GM12891 (cell line): ENCODE measurements at regions not wholly inside any gene's neighbourhood (a gene's known extent, or its start where the extent isn't known, plus 50 kb on each side); places are given as distances from the start of the nearest gene placed in this dataset.

Experiments
- DNase-seq: peaks from one replicate; pipeline ENCODE4 v3.0.0; 2011; ENCODE audit warnings: low spot score; ENCODE audit not compliant: insufficient read length
- FAIRE-seq: peaks from 2 replicates; lab custom pipeline; 2011; peaks lifted over from hg19 to GRCh38; lab: Jason Lieb, UNC
- PAX5 ChIP-seq: IDR thresholded peaks from 2 replicates; pipeline ENCODE4 v1.6.1; 2011; ENCODE audit warnings: low read length, moderate library complexity, mild to moderate bottlenecking; ENCODE audit not compliant: insufficient read depth, severe bottlenecking
- POLR2A ChIP-seq: IDR thresholded peaks from 2 replicates; pipeline ENCODE4 v1.6.1; 2011; ENCODE audit warnings: low read depth, low read length, control low read depth
- POLR2AphosphoS5 ChIP-seq: IDR thresholded peaks from 2 replicates; pipeline ENCODE4 v1.6.1; 2011; ENCODE audit warnings: low read depth, low read length, control low read depth
- POU2F2 ChIP-seq: IDR thresholded peaks from 2 replicates; pipeline ENCODE4 v1.6.1; 2011; ENCODE audit warnings: low read depth, mild to moderate bottlenecking, control low read depth, low read length, moderate library complexity
- SPI1 ChIP-seq: IDR thresholded peaks from 2 replicates; pipeline ENCODE4 v1.6.1; 2011; ENCODE audit warnings: low read depth, low read length, control low read depth
- TAF1 ChIP-seq: IDR thresholded peaks from 2 replicates; pipeline ENCODE4 v1.6.1; 2011; ENCODE audit warnings: low read depth, low read length, control low read depth

DNA sequence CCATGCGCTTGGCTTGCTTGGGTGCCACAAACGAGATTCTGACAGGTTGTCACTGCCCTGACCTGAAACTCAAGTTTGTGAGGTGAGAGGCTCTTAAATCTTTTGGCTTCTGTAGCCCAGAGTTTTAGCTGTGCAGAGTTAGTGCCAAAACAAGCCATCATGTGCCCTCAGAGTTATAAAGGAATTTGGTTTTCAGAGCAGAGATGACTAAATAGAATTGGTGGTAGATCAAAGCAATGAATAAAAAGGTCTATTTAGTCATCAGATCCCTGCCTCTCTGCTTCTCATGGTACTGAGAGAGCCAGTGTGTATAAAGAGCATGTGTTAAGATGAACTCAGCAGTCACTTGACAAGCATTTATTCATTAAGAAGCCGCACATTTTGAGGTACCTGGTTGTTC, 207.5 kb upstream of the DPH6 start:
- TF ChIP-seq PAX5 (no peak), POLR2A (no peak), POU2F2 (no peak), POLR2AphosphoS5 (no peak), TAF1 (no peak), SPI1 (no peak)
- DNase-seq, result no peak
- FAIRE-seq, result no peak

DNA sequence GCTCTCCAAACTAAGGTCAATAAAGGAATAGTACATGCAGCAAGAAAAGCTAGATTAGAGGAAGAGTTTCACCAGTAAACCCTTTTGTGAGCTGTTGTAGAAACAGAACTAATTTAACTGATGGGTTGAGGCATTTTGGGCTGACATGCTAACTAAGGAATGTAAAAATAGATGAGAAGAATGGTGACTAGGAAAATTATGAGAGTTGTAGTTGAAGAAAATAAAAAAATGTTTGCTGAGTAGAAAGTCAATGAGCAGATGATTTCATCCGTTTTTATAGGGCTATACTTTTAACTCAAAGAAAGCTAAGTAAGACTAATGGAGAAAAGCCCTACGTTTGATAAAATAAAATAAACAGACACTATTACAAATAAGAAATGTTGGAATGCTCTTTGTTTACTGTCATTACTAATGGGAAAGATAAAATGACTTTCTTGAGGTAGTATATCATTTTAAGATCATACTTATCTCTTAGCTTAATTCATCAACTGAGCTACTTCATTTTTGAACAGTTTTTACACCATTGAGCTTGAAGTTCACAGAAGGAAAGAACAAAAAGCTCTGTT, 209.4 kb upstream of the DPH6 start:
- TF ChIP-seq SPI1 (no peak), POLR2AphosphoS5 (no peak), POU2F2 (no peak), PAX5 (no peak), POLR2A (no peak), TAF1 (no peak)
- no peak for FAIRE-seq
- no peak for DNase-seq

DNA sequence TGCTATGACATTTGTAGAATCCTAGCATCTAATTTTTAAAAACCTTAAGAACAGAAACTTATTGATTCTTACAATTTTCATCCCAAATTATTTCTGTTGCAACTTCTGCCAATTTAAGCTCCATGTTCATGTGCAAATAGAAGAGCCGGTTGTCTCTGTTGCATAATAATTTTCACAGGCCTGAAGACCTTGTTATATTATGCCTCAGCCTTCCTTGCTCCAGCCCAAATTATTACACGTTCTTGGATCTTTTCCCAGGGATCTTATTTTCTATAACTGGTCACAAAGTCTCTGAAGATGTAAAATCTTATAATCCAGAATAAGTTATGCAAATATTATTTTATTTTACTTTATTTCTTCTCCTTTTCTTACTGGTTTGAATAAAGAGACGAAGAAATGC, 210.7 kb upstream of the DPH6 start:
- FAIRE-seq (no peak), DNase-seq (no peak)
- TF ChIP-seq PAX5 (no peak), SPI1 (no peak), POU2F2 (no peak)

DNA sequence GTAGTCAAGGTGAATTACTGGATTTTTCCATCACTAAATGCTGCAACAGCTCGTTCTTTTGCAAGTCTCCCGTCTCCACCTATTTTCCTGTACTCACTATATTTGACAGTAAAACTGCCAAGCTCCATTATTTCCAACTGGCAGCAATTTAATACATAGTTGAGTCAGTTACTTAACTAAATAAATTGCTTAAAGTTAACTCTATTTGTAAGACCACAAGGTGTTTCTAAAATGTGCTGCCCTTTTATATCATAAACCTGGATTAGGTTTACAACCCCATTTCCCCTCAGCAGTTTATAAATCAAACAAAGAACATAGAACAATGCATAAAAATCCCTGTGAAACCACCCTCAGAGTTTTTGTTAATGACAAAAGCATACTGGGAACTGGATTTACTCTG, 211.4 kb upstream of the DPH6 start:
- no peak for DNase-seq
- FAIRE-seq, result no peak
- TF ChIP-seq SPI1, result no peak
- no peak for TF ChIP-seq POU2F2
- TF ChIP-seq POLR2A, result no peak
- TF ChIP-seq TAF1, result no peak
- TF ChIP-seq PAX5, result no peak
- TF ChIP-seq POLR2AphosphoS5, result no peak

DNA sequence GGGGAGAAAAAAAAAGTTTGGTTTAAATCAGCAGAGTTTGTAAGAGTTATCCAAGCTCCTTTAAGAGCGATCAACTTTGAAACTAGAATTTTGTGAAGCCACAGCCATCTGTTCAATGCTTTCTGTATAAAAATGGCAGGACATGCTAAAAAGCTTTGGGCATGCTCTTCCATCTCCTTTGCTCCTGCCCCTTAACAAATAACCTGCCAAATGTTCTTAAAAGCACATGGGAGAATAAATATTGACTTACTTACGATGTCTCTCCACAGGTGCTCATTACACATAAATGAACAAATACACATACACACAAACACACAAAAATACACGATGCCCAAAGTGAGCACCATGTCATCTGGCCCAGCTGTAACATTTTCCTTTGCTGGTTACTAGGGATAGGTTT, 211.8 kb upstream of the DPH6 start:
- TF ChIP-seq POLR2A (no peak), POU2F2 (no peak), PAX5 (no peak), SPI1 (no peak), POLR2AphosphoS5 (no peak), TAF1 (no peak)
- FAIRE-seq (no peak), DNase-seq (no peak)

DNA sequence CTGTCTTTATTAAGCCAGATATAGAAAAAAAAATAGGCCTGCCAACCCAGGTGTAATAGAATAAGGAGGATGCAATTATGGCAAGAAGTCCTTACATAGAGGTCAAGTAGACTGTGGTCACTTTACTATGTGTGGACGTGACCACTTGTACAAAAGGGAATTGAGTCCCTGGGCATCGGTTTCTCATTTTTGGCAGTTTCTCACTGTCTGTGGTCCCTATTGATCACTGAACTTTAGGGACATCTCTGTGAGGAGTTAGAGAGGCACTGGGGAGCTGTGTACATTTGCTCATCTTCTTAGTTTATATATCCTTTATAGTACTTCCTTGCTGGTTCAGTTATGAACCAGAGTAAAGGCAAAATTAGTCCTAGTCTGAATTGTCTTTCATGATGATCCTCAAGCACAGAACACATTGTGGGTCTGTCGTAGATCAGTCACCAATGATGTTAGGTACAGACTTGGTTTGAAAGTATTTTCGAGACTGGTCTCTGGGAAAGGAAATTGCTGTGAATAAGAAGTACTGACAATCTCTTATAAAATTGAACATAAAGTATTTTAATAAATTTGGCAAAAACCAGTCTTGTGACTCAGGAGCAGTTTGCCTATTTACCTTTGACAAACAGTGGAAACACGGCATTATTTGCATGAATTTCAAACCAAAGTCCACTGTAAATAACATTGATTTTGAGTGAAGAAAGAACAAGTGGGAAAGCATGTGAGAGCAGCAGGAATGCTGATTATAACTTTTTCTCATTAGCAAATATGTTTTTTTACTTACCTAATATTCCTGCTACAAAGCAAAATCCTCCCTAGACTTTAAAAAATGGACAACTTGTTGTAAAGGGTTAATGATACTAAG, 218.9 kb upstream of the DPH6 start:
- FAIRE-seq (no peak), DNase-seq (no peak)
- TF ChIP-seq POLR2AphosphoS5, result no peak
- no peak for TF ChIP-seq PAX5
- TF ChIP-seq TAF1, result no peak
- no peak for TF ChIP-seq SPI1
- no peak for TF ChIP-seq POU2F2
- TF ChIP-seq POLR2A, result no peak

DNA sequence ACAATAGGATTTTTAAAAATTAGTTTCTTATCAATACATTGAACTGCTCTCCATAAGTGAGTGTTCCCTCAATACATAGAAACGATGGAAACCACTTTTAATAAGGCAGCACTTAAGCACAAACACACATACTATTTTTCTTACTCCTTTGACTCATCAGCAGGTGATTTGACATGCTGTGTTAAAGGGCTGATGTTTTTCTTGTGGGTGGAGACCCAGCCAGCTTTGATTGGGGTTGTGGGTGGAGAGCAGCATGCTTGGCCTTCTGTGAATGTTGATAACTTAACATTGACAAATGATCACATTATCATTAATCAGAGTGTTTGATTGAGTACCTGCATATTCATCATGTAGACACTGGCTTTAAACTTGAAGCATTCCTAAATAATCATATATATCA, 223.0 kb upstream of the DPH6 start:
- DNase-seq (no peak), FAIRE-seq (no peak)
- TF ChIP-seq POLR2A (no peak), POLR2AphosphoS5 (no peak), PAX5 (no peak), POU2F2 (no peak), SPI1 (no peak), TAF1 (no peak)

DNA sequence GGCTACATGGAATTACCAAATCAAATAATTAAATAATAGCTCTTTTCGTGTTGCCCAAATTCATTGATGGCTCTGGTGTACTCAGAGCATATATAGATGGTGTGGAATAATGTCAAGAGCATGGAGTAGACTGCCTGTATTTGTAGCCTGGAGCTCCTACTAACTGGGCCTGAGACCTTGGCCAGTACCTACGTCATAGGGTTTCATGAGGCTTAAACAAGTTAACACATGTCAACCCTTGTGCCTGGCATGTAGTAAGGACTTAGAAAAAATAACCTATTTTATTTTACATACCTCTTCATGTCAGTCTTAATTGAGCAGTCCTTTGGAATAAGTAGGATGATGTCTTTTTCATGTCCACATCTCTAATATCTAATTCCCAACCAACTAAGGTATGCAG, 223.7 kb upstream of the DPH6 start:
- TF ChIP-seq TAF1 (no peak), SPI1 (no peak), POLR2AphosphoS5 (no peak)

DNA sequence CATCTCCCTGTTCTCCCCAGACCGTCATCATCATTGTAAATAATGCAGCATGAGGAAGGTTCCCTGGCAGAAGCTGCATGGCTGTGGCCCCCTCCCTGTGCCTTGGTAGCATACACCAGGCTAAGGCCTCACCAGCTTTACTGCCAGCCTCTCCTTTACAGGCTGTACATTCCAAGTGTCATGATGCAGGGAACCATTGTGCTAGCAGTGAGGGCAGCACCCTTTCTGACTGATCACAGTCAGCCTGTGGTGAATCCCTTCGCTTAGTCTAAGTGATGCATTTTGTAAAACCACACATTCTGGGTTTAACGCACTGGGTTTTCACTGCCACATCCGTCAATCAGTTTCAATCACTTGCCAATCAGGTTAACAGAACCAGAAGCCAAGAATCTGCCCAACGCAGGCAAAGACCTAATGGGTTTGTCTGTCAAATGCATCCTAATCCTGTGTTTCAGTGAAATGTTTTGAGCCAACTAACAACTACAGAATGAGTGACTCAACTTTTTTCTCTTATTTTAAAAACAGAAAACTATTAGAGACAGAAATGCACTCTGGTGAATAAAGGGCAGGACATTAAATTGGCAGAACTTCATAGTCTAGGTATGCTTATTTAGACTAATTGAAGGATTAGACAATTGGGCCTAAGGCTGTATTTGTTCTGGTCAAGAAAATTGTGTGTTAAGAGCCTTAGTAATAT, 225.9 kb upstream of the DPH6 start:
- FAIRE-seq (no peak), DNase-seq (no peak)
- TF ChIP-seq POLR2A (no peak), PAX5 (no peak), TAF1 (no peak), POU2F2 (no peak), POLR2AphosphoS5 (no peak)

More for the DNA sequence above, 223.7 kb upstream of the DPH6 start:
- DNase-seq, result no peak
- no peak for FAIRE-seq

DNA sequence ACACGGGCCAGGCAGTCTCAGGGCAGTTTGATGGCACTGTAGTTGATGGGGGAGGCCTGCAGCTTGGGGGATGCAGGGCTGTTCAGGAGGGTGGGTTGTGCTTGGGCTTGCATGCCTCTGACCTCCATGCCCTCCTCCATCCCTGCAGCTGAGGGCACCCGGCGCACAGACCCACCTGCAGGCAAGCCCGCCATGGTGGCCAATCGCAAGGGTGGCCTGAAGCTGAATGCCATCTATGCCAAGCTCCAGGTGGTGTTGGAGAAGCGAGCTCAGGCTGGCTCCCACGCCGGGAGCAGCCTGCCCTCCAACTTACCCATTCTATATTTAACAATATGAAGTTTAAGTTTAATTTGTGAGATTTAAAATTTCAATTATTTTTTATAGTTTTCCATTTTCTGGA, 228.7 kb upstream of the DPH6 start:
- TF ChIP-seq POLR2AphosphoS5 (no peak), POU2F2 (no peak), TAF1 (no peak), PAX5 (no peak), SPI1 (no peak), POLR2A (no peak)
- FAIRE-seq (no peak), DNase-seq (no peak)
